ENCODE measurements at regions not wholly inside any gene's neighbourhood (a gene's known extent, or its start where the extent isn't known, plus 50 kb on each side); places are given as distances from the start of the nearest gene placed in this dataset.
"Not testable (repeated sequence)": the region's sequence is repeated elsewhere in the genome, so short reads cannot be mapped to it uniquely, and the experiment has no call there.

DNA sequence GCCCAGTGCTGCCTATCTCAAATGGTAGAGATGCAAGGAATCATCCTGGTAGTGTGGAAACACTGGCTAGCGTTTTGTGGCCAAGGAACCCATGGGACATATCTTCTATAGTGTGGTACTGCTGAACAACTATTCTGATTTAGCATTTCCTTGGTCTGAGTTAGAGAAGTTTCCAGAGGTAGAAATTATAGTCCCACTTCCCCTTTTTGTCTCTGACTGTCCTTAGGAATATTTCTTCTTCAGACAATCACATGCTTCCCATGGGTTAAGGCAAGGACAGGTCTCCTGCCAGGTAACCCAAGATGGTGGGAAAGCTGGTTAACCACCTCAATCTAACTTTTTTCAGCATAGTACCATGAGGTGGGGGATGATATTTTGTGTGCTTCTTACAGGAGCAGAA, 729.5 kb upstream of the LRRTM4 start:
- TF ChIP-seq CTCF (conservative IDR thresholded peaks at IDR 0.05) (no peak), ZFX (IDR thresholded peaks at IDR 0.05) (no peak)
- H3K27ac ChIP-seq, result no peak overlapping the region

GRCh38 chr2:78260861-78261260, 738.7 kb upstream of the LRRTM4 start:
- no peak for TF ChIP-seq CTCF (conservative IDR thresholded peaks at IDR 0.05)
- no peak for TF ChIP-seq ZFX (IDR thresholded peaks at IDR 0.05)
- H3K27ac ChIP-seq, result no peak overlapping the region

DNA sequence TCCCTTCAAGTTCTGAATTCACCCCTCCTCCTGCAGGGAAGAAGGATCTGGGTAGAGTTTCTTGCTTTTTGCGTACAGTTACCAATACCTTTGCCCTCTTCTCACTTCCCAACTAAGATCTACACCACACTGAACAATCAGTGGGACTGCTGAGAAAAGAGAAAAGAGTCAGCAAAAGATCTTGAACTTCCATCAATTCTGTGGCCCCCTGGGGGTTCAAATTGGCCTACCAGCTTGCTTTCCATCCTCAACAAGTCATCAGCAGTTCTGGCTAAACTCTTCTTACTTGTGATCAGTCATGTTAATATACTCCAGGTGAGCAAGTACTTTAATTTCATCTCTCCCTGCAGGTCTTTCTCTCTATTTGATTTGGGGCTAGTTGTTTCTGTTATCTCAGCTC, 739.3 kb upstream of the LRRTM4 start:
- TF ChIP-seq ZFX (IDR thresholded peaks at IDR 0.05) (no peak), CTCF (conservative IDR thresholded peaks at IDR 0.05) (no peak)
- H3K27ac ChIP-seq, result no peak overlapping the region

- not testable (repeated sequence) for H3K27ac ChIP-seq
These were observed 739.9 kb upstream of the LRRTM4 start for GRCh38 chr2:78262089-78262488.

DNA sequence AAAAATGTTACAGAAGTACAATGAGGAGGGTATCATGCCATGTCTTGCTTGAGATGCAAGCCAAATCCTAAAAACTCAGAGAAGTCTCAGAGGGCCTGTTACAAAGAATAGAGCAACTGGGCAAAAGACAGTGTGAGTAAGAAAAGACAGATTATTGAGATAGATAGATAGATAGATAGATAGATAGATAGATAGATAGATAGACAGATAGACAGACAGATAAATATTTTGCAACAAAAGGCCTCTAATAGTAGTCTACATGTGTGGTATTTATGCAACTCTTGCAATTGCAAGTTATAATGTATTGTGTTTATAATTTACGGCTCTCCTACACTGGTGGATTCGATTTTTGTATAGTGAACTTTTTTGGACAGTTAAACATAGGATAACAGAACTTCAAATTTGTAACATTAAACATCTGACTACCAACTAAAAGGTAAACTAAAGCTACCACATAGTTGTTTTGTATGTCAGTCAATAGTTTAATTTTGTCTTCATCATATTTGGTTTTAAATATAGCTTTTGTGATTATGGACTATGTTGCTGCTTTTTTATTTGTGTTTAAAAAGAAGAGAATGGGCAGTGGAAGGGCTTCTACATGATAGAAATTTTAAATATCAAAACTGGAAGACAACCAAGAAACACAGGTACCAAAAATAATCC, 740.7 kb upstream of the LRRTM4 start:
- TF ChIP-seq ZFX (IDR thresholded peaks at IDR 0.05) (no peak), CTCF (conservative IDR thresholded peaks at IDR 0.05) (no peak)

DNA sequence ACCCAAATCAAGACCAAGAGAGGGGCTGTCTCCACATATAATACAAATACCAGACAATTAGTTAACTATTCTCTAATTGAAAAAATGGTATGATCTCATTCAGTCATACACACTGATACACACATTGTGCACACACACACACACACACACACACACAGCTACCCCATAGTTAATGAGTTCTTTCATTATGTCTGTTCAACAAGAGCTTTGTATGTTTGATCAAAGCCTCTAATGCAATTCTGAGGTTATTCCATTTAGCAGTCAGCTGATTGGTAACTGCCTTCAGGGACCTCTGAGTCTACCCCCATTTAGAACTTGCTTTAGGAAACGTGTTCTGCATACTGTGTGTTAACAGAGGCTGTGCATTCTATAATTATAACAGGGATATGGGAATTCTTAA, 741.4 kb upstream of the LRRTM4 start:
- TF ChIP-seq ZFX (IDR thresholded peaks at IDR 0.05), result no peak
- TF ChIP-seq CTCF (conservative IDR thresholded peaks at IDR 0.05), result no peak
- H3K27ac ChIP-seq, result no peak overlapping the region

More for the DNA sequence above, 740.7 kb upstream of the LRRTM4 start:
- no peak overlapping the region for H3K27ac ChIP-seq

GRCh38 chr2:78264130-78264529, 742.0 kb upstream of the LRRTM4 start:
- no peak overlapping the region for H3K27ac ChIP-seq
- TF ChIP-seq CTCF (conservative IDR thresholded peaks at IDR 0.05) (no peak), ZFX (IDR thresholded peaks at IDR 0.05) (no peak)

GRCh38 chr2:78281164-78281563, 744.3 kb upstream of the REG3G start:
- no peak overlapping the region for H3K27ac ChIP-seq
- TF ChIP-seq CTCF (conservative IDR thresholded peaks at IDR 0.05), result no peak
- no peak for TF ChIP-seq ZFX (IDR thresholded peaks at IDR 0.05)
